Activated T-helper 2 cell treated with anti-CD3 and anti-CD28 coated beads, Interferon-gamma antibody, Interleukin-2, Interleukin-4, amounts not matched to agents 10 μg/mL and 5 μg/mL and 100 μg/mL, durations not matched to agents 14 hours and 24 hours and 36 hours (primary cell): ENCODE measurements at regions not wholly inside any gene's neighbourhood (a gene's known extent, or its start where the extent isn't known, plus 50 kb on each side); places are given as distances from the start of the nearest gene placed in this dataset.
A peak's percentile ranks its signal among the peaks of the same experiment; 100 is the strongest.
"Not testable (repeated sequence)": the region's sequence is repeated elsewhere in the genome, so short reads cannot be mapped to it uniquely, and the experiment has no call there.

Source experiments
- DNase-seq: peaks from one replicate; pipeline ENCODE4 v3.0.0; 2021; ENCODE audit warnings: low spot score
- H3K27ac Mint-ChIP-seq: one replicate; pipeline ENCODE4 v1.8.0; 2021; ENCODE audit warnings: mixed read lengths
- H3K27me3 Mint-ChIP-seq: one replicate; pipeline ENCODE4 v1.8.0; 2021; ENCODE audit warnings: low read depth, mixed read lengths
- H3K36me3 Mint-ChIP-seq: one replicate; pipeline ENCODE4 v1.8.0; 2021; ENCODE audit warnings: low read depth, mixed read lengths
- H3K4me1 Mint-ChIP-seq: one replicate; pipeline ENCODE4 v1.8.0; 2021; ENCODE audit warnings: low read depth, mixed read lengths
- H3K4me3 Mint-ChIP-seq: one replicate; pipeline ENCODE4 v1.8.0; 2021; ENCODE audit warnings: low read depth, mild to moderate bottlenecking, moderate library complexity, mixed read lengths
- H3K9me3 Mint-ChIP-seq: one replicate; pipeline ENCODE4 v1.8.0; 2021; ENCODE audit warnings: mixed read lengths
- intact Hi-C: fragments of 100-400 bp; cut with micrococcal nuclease; formaldehyde crosslinking; loops from one replicate; pipeline ENCODE4 v1.15.1; 2023

DNA sequence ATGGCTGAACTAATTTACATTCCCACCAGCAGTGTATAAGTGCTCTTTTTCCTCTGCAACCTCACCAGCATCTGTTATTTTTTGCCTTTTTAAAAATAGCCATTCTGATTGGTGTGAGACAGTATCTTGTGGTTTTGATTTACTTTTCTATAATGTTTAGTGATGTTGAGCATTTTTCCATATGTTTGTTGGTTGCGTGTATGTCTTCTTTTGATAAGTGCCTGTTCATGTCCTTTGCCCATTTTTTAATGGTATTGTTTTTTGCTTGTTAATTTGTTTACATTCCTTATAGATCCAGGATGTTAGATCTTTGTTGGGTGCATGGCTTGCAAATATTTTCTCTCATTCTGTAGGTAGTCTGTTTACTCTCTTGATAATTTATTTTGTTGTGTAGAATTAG is 169.9 kb downstream of the PRL start:
- intact Hi-C loops: no loop called here
- no peaks in the 10 kb centered on the region for H3K4me1 Mint-ChIP-seq
- no peaks in the 10 kb centered on the region for H3K27me3 Mint-ChIP-seq

DNA sequence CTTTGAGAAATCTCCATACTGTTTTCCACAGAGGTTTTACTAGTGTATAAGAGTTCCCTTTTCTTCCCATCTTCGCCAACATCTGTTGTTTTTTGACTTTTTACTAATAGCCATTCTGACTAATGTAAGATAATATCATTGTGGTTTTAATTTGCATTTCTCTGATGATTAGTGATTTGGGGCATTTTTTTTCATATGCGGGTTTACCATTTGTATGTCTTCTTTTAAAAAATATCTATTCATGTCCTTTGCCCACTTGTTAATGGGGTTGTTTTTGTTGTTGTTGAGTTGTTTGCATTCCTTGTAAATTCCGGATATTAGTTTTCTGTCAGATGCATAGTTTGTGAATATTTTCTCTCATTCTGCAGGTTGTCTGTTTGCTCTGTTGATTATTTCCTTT is 167.1 kb downstream of the PRL start:
- intact Hi-C loops: no loop called here
- no peak for DNase-seq
- no peak overlapping the region for H3K27ac Mint-ChIP-seq
- H3K4me1 Mint-ChIP-seq: no peaks in the 10 kb centered on the region
- H3K4me3 Mint-ChIP-seq: no peak overlapping the region
- no peaks in the 10 kb centered on the region for H3K36me3 Mint-ChIP-seq
- H3K27me3 Mint-ChIP-seq: no peaks in the 10 kb centered on the region
- peaks cover 18% of the 10 kb centered on the region for H3K9me3 Mint-ChIP-seq

More for the DNA sequence above, 169.9 kb downstream of the PRL start:
- Mint-ChIP-seq H3K4me3 (no peak overlapping the region), H3K9me3 (peaks cover 12% of the 10 kb centered on the region), H3K27ac (no peak overlapping the region), H3K36me3 (no peaks in the 10 kb centered on the region)
- no peak for DNase-seq

DNA sequence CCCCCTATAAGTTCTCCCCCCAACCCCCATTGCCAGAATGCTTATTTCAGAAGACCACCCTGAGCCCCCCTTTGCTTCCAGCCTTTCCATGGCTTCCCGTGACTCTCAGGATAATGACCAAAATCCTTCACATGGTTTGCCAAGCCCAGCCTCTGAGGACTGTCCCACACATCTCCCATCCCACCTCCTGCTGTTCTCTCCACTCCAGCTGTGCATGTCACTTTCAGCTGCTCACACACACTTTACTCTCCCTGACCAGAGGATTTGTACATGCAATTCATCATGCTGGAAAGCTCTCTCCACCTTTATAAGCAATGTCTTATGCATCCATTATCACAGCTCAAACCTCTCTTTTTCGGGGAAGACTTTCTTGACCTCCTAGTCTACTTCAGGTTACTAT is 164.2 kb downstream of the PRL start:
- Mint-ChIP-seq H3K36me3 (no peaks in the 10 kb centered on the region), H3K9me3 (peaks cover 8% of the 10 kb centered on the region), H3K27me3 (peaks cover 3% of the 10 kb centered on the region), H3K4me3 (no peak overlapping the region), H3K4me1 (peaks cover 4% of the 10 kb centered on the region), H3K27ac (no peak overlapping the region)
- intact Hi-C loops: no loop called here
- DNase-seq: no peak

- H3K9me3 Mint-ChIP-seq: peaks cover 8% of the 10 kb centered on the region
- H3K36me3 Mint-ChIP-seq: no peaks in the 10 kb centered on the region
- H3K4me3 Mint-ChIP-seq: no peak overlapping the region
- no peak for DNase-seq
- no peak overlapping the region for H3K27ac Mint-ChIP-seq
- H3K4me1 Mint-ChIP-seq: peaks cover 4% of the 10 kb centered on the region
- intact Hi-C loops: no loop called here
- peaks cover 3% of the 10 kb centered on the region for H3K27me3 Mint-ChIP-seq
Observed at GRCh38 chr6:22133357-22133756, 163.5 kb downstream of the PRL start.

GRCh38 chr6:22134308-22134707 is 162.5 kb downstream of the PRL start:
- no peak for DNase-seq
- Mint-ChIP-seq H3K9me3 (peaks cover 8% of the 10 kb centered on the region), H3K4me3 (no peak overlapping the region), H3K36me3 (no peaks in the 10 kb centered on the region), H3K27me3 (peaks cover 3% of the 10 kb centered on the region), H3K27ac (no peak overlapping the region), H3K4me1 (peaks cover 4% of the 10 kb centered on the region)
- intact Hi-C loops: no loop called here

DNA sequence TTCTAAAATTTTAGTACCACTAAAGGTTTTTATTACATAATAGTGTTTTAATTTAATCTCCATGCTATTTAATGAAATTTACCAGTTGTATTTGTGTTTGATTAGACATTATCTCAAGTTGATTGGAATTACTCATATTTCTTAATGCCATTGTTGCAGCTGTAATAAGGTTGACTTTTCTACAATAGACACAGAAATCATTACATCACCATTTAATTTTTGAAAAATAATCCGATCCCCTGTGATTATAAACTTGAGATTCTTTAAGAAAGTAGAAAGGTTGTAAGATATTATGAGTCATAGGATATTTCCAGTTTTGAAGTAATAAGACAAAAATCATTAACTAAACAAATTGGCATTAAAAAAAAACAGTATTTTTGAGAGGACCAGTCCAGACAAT is 161.4 kb downstream of the PRL start:
- DNase-seq: no peak
- Mint-ChIP-seq H3K27ac (no peak overlapping the region), H3K4me1 (peaks cover 4% of the 10 kb centered on the region), H3K27me3 (peaks cover 3% of the 10 kb centered on the region), H3K9me3 (peaks cover 8% of the 10 kb centered on the region), H3K4me3 (no peak overlapping the region), H3K36me3 (no peaks in the 10 kb centered on the region)
- intact Hi-C loops: no loop called here

- H3K36me3 Mint-ChIP-seq, H3K4me3 Mint-ChIP-seq, H3K27ac Mint-ChIP-seq, H3K9me3 Mint-ChIP-seq, DNase-seq, intact Hi-C loops: not testable (repeated sequence)
- peaks cover 17% of the 10 kb centered on the region for H3K4me1 Mint-ChIP-seq
- H3K27me3 Mint-ChIP-seq: peaks cover 14% of the 10 kb centered on the region
Observed at GRCh38 chr6:22140736-22141135, 156.1 kb downstream of the PRL start.

GRCh38 chr6:22141241-22141745 is 155.5 kb downstream of the PRL start:
- no peak for DNase-seq
- no peak overlapping the region for H3K27ac Mint-ChIP-seq
- H3K9me3 Mint-ChIP-seq: no peaks in the 10 kb centered on the region
- no peaks in the 10 kb centered on the region for H3K36me3 Mint-ChIP-seq
- H3K27me3 Mint-ChIP-seq: peaks cover 19% of the 10 kb centered on the region
- H3K4me1 Mint-ChIP-seq: peaks cover 20% of the 10 kb centered on the region
- intact Hi-C loops: no loop called here
- H3K4me3 Mint-ChIP-seq: no peak overlapping the region

DNA sequence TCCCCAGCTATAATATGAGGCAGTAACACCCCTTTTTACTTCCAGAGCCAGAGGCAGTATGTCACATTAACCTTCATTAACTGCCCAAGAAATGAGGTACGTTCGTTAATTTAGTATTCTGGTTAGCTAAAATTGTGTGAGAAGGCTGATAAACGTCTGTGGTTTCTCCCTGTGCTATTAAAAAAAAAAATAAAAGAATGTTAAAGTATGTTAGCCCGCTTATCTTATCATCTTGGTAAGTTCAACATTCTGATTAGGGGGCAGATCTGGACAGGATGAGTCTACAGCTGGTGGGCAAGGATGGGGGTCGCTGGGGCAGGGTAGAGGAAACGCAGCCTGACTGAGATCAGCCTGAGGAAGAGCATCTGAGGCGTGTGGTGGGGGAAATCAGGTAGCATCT is 154.0 kb downstream of the PRL start:
- Mint-ChIP-seq H3K4me3 (no peak overlapping the region), H3K36me3 (no peaks in the 10 kb centered on the region), H3K4me1 (peaks cover 28% of the 10 kb centered on the region), H3K27me3 (peaks cover 27% of the 10 kb centered on the region), H3K9me3 (no peaks in the 10 kb centered on the region), H3K27ac (no peak overlapping the region)
- intact Hi-C loops: no loop called here
- no peak for DNase-seq

DNA sequence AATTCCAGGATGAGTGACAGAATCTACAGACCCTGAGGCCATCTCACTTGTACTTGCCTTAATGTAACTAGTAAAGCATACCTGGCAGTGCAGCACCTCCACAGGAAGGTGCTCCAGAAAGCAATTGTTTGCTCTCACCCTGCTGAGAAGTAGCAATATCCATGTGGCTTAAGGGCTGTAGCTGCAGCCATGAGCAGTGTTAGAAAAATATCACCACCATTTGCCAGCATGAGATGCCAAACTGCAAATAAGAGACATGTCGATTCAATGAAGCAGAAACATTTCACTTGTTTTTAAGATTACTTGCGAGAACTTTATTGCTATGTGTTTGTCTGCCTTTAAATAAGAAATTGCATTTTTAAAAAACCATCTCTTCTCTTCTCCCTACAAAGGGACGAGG is 151.5 kb downstream of the PRL start:
- no peak for DNase-seq
- no peak overlapping the region for H3K4me3 Mint-ChIP-seq
- no peaks in the 10 kb centered on the region for H3K36me3 Mint-ChIP-seq
- H3K4me1 Mint-ChIP-seq: peaks cover 39% of the 10 kb centered on the region
- no peak overlapping the region for H3K27ac Mint-ChIP-seq
- H3K27me3 Mint-ChIP-seq: peaks cover 38% of the 10 kb centered on the region
- H3K9me3 Mint-ChIP-seq: no peaks in the 10 kb centered on the region
- intact Hi-C loops: loop anchor here (5.0 kb wide), 1 partner anchor 548 kb away; no protein-coding TSS in a partner anchor

- peak overlapping the region; percentile 44 for H3K27ac Mint-ChIP-seq
- H3K27me3 Mint-ChIP-seq: peaks cover 40% of the 10 kb centered on the region
- intact Hi-C loops: loop anchor here (2.0 to 5.0 kb wide), 2 partner anchors 43 to 549 kb away; no protein-coding TSS in a partner anchor
- H3K36me3 Mint-ChIP-seq: no peaks in the 10 kb centered on the region
- H3K9me3 Mint-ChIP-seq: no peaks in the 10 kb centered on the region
- peak overlapping the region; percentile 75 for H3K4me3 Mint-ChIP-seq
- peaks cover 37% of the 10 kb centered on the region for H3K4me1 Mint-ChIP-seq
- DNase-seq: no peak
Observed at GRCh38 chr6:22145823-22146677, 150.8 kb downstream of the PRL start.

- no peak for DNase-seq
- Mint-ChIP-seq H3K27ac (peak overlapping the region; percentile 71), H3K36me3 (no peaks in the 10 kb centered on the region), H3K4me1 (peaks cover 31% of the 10 kb centered on the region), H3K4me3 (peak overlapping the region; percentile 82), H3K9me3 (no peaks in the 10 kb centered on the region), H3K27me3 (peaks cover 40% of the 10 kb centered on the region)
- intact Hi-C loops: loop anchor here (2.0 to 5.0 kb wide), 2 partner anchors 44 to 549 kb away; no protein-coding TSS in a partner anchor
Observed at GRCh38 chr6:22146678-22146930, 150.2 kb downstream of the PRL start.

GRCh38 chr6:22146931-22147701 is 149.7 kb downstream of the PRL start:
- no peak for DNase-seq
- Mint-ChIP-seq H3K4me3 (peak overlapping the region; percentile 82), H3K9me3 (no peaks in the 10 kb centered on the region), H3K27me3 (peaks cover 40% of the 10 kb centered on the region), H3K27ac (peak overlapping the region; percentile 71), H3K36me3 (no peaks in the 10 kb centered on the region), H3K4me1 (peaks cover 31% of the 10 kb centered on the region)
- intact Hi-C loops: loop anchor here (2.0 to 5.0 kb wide), 2 partner anchors 44 to 550 kb away; no protein-coding TSS in a partner anchor
